ENCODE measurements at regions not wholly inside any gene's neighbourhood (a gene's known extent, or its start where the extent isn't known, plus 50 kb on each side); places are given as distances from the start of the nearest gene placed in this dataset.

DNA sequence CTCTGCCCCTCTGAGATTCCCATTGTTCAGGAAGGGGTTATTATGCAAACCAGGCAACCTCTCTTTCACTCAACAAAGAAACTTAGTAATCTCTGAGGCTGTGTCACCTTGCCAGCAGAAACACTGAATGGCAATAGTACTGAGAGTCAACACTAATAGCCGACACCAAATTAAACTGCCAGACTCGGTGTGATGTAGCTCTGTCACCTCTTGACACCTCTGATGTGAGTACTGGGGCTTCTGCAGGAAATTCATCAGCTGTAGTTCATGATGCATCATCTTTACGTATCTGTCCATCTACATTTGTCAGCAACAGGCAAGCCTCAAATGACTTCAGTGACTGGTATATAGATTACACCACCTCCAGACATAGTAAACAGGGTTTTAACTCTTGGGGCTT is 65.0 kb upstream of the ONECUT1 start:
- H3K18ac ChIP-seq (ENCODE audit: low read length), result no peak overlapping the region
- H2BK5ac ChIP-seq (ENCODE audit: low read depth, low read length, poor library complexity), result no peak overlapping the region
- H3K79me1 ChIP-seq (ENCODE audit: low read length), result no peaks in the 10 kb centered on the region
- no peak overlapping the region for H2BK120ac ChIP-seq (ENCODE audit: insufficient read depth, low read length, poor library complexity)
- no peak overlapping the region for H4K8ac ChIP-seq (ENCODE audit: low read depth, low read length)
- H3K4ac ChIP-seq (ENCODE audit: low read depth, low read length), result no peak overlapping the region
- H2AFZ ChIP-seq (ENCODE audit: insufficient read depth, low read length, poor library complexity), result no peak overlapping the region
- H3K9me3 ChIP-seq (ENCODE audit: insufficient read depth, low read depth, low read length), result peaks cover 1% of the 10 kb centered on the region
- no peak overlapping the region for H3K4me3 ChIP-seq (ENCODE audit: low read depth, low read length)
- no peak overlapping the region for H3K4me2 ChIP-seq (ENCODE audit: low read length)
- no peak overlapping the region for H3K27ac ChIP-seq (ENCODE audit: low read depth, low read length)
- no peak overlapping the region for H2BK12ac ChIP-seq (ENCODE audit: low read length)
- peaks cover 2% of the 10 kb centered on the region in 2 experiments for H3K4me1 ChIP-seq (ENCODE audit: control insufficient read depth in 1 of 2, insufficient read depth in 2 of 2, low read length in 2 of 2)
- no peaks in the 10 kb centered on the region for H3K27me3 ChIP-seq (ENCODE audit: insufficient read depth, low read length)
- no peak overlapping the region for H3K14ac ChIP-seq (ENCODE audit: low read length)
- H2AK5ac ChIP-seq (ENCODE audit: low read length), result no peak overlapping the region
- H3K36me3 ChIP-seq (ENCODE audit: control insufficient read depth in 1 of 2, insufficient read depth in 2 of 2, low read length in 2 of 2), result no peaks in the 10 kb centered on the region
- no peak overlapping the region for H4K12ac ChIP-seq (ENCODE audit: low read depth, low read length)
- DNase-seq, result no peak
- WGBS (ENCODE audit: extremely low coverage, insufficient coverage, insufficient read length), result no CpG with 5 or more reads among the region's 3 CpGs
- H3K23ac ChIP-seq (ENCODE audit: low read length), result no peak overlapping the region
- H3K79me2 ChIP-seq (ENCODE audit: control insufficient read depth, insufficient read depth, low read length, poor library complexity), result no peaks in the 10 kb centered on the region
- H3K9ac ChIP-seq (ENCODE audit: low read length), result no peak overlapping the region
- H4K91ac ChIP-seq (ENCODE audit: low read depth, low read length), result no peak overlapping the region

DNA sequence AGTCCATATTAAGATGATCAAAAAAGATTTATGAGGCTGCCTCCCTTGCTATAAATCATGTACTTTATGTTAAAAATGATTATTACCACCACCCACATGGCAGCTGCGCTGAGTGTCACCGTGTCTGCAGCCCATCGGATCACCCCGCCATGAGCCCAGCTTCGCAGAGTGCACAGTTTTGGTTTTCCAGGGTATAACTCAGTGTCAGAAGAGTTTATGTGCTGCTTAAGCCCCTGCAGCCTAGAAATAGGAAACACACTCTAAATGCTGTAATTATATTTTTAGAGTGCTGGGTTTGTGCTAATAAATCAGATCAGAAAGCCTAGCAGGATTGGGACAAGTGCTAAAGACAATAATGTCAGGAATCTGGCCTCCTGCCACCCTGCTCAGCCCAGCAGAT is 54.7 kb upstream of the ONECUT1 start:
- WGBS (ENCODE audit: extremely low coverage, insufficient coverage, insufficient read length), result no CpG with 5 or more reads among the region's 5 CpGs
- Histone ChIP-seq H3K18ac (ENCODE audit: low read length) (no peak overlapping the region), H3K9ac (ENCODE audit: low read length) (no peak overlapping the region)

More for the DNA sequence above, 54.7 kb upstream of the ONECUT1 start:
- Histone ChIP-seq H3K4ac (ENCODE audit: low read depth, low read length) (no peak overlapping the region), H3K4me1 (ENCODE audit: control insufficient read depth in 1 of 2, insufficient read depth in 2 of 2, low read length in 2 of 2) (no peaks in the 10 kb centered on the region), H3K23ac (ENCODE audit: low read length) (no peak overlapping the region), H3K14ac (ENCODE audit: low read length) (no peak overlapping the region), H2AK5ac (ENCODE audit: low read length) (no peak overlapping the region), H3K27ac (ENCODE audit: low read depth, low read length) (no peak overlapping the region), H2BK5ac (ENCODE audit: low read depth, low read length, poor library complexity) (no peak overlapping the region), H2AFZ (ENCODE audit: insufficient read depth, low read length, poor library complexity) (no peak overlapping the region), H4K8ac (ENCODE audit: low read depth, low read length) (no peak overlapping the region), H3K27me3 (ENCODE audit: insufficient read depth, low read length) (no peaks in the 10 kb centered on the region), H2BK120ac (ENCODE audit: insufficient read depth, low read length, poor library complexity) (no peak overlapping the region), H2BK12ac (ENCODE audit: low read length) (no peak overlapping the region), H3K36me3 (ENCODE audit: control insufficient read depth in 1 of 2, insufficient read depth in 2 of 2, low read length in 2 of 2) (no peaks in the 10 kb centered on the region), H4K12ac (ENCODE audit: low read depth, low read length) (no peak overlapping the region), H3K4me3 (ENCODE audit: low read depth, low read length) (no peak overlapping the region), H3K79me2 (ENCODE audit: control insufficient read depth, insufficient read depth, low read length, poor library complexity) (no peaks in the 10 kb centered on the region), H3K79me1 (ENCODE audit: low read length) (no peaks in the 10 kb centered on the region), H3K9me3 (ENCODE audit: insufficient read depth, low read depth, low read length) (peaks cover 2% of the 10 kb centered on the region), H3K4me2 (ENCODE audit: low read length) (no peak overlapping the region), H4K91ac (ENCODE audit: low read depth, low read length) (no peak overlapping the region)
- DNase-seq, result no peak
